Testis (tissue), 2 donors: ENCODE measurements at regions not wholly inside any gene's neighbourhood (a gene's known extent, or its start where the extent isn't known, plus 50 kb on each side); places are given as distances from the start of the nearest gene placed in this dataset.

Experiments
- CTCF ChIP-seq, 3 experiments: fragments of 450-650 bp in 2 of 3; fragments of 200-600 bp in 1 of 3; sonication (generic) in 1 of 3; IDR thresholded peaks; one replicate each; pipeline ENCODE4 v1.5.1; 2016 to 2019; ENCODE audit warnings: antibody characterized with exemption in 3 of 3, mild to moderate bottlenecking in 2 of 3, moderate library complexity in 1 of 3
- POLR2A ChIP-seq: fragments of 450-650 bp; IDR thresholded peaks from one replicate; pipeline ENCODE4 v1.6.1; 2017; ENCODE audit warnings: antibody characterized with exemption, mild to moderate bottlenecking, moderate library complexity

DNA sequence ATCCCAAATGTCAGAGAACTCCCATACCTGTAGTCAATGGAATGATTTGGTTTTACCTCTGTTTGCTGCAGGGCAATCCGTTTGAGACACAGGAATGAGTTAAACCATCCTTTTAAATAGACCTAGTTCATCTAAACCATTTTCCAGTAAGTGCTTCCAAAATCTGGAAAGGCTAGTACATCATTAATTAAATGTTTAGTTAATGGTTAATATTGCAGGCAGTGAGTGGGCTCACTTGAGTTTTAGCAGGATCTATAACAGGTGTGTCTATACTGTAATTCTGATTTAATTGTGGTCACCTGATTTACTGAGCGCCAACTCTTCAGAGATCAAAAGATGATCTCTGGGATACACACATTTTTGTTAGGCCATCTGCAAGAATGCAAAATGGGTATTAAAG, 353.9 kb upstream of the ROPN1 start:
- no peak for TF ChIP-seq CTCF (IDR thresholded peaks at IDR 0.05)
- TF ChIP-seq POLR2A = no peak
